Sigmoid colon (tissue), 4 donors: ENCODE measurements at regions not wholly inside any gene's neighbourhood (a gene's known extent, or its start where the extent isn't known, plus 50 kb on each side); places are given as distances from the start of the nearest gene placed in this dataset.

ENCODE experiments used
- EP300 ChIP-seq, 4 donors: sonication (generic); formaldehyde crosslinking; IDR thresholded peaks; one replicate each; pipeline ENCODE4 v1.6.1; 2017; ENCODE audit warnings: antibody characterized with exemption in 4 of 4
- POLR2AphosphoS5 ChIP-seq, 4 donors: sonication (generic); formaldehyde crosslinking; IDR thresholded peaks; one replicate each; pipeline ENCODE4 v1.6.1; 2017; ENCODE audit warnings: antibody characterized with exemption in 4 of 4
- TF ChIP-seq, protein P1 (sequence below), 4 experiments: fragments of 450-650 bp in 3 of 4; fragments of 200-600 bp in 1 of 4; IDR thresholded peaks; one replicate each; pipeline ENCODE4 v1.5.1; 2016 to 2019; ENCODE audit warnings: antibody characterized with exemption in 4 of 4, mild to moderate bottlenecking in 3 of 4, moderate library complexity in 2 of 4

DNA sequence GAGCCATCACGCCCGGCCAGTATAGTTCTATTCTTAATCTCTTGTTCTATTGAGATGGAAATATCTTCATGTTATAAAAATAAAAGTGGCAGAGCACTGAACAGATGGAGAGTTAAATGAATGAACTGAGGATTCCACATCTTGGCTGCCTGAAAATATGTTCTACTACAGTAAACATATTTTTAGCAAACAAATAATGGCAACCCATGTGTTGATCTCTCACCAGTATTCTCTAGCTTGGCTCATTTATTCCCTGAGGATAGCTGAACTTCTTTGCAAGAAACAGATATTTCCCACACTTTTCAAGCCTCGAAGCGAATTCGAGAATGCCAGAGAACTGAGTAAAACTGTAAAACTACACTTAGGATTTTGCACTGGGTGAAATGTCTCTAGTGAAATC is 58.9 kb downstream of the DIRAS3 start:
- TF ChIP-seq, protein P1, sequence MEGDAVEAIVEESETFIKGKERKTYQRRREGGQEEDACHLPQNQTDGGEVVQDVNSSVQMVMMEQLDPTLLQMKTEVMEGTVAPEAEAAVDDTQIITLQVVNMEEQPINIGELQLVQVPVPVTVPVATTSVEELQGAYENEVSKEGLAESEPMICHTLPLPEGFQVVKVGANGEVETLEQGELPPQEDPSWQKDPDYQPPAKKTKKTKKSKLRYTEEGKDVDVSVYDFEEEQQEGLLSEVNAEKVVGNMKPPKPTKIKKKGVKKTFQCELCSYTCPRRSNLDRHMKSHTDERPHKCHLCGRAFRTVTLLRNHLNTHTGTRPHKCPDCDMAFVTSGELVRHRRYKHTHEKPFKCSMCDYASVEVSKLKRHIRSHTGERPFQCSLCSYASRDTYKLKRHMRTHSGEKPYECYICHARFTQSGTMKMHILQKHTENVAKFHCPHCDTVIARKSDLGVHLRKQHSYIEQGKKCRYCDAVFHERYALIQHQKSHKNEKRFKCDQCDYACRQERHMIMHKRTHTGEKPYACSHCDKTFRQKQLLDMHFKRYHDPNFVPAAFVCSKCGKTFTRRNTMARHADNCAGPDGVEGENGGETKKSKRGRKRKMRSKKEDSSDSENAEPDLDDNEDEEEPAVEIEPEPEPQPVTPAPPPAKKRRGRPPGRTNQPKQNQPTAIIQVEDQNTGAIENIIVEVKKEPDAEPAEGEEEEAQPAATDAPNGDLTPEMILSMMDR (IDR thresholded peaks at IDR 0.05) = no peak
- TF ChIP-seq EP300 (IDR thresholded peaks at IDR 0.05) (no peak), POLR2AphosphoS5 (IDR thresholded peaks at IDR 0.05) (no peak)
